T47D (cell line): ENCODE measurements at regions not wholly inside any gene's neighbourhood (a gene's known extent, or its start where the extent isn't known, plus 50 kb on each side); places are given as distances from the start of the nearest gene placed in this dataset.
A peak's percentile ranks its signal among the peaks of the same experiment; 100 is the strongest.
"Not testable (repeated sequence)": the region's sequence is repeated elsewhere in the genome, so short reads cannot be mapped to it uniquely, and the experiment has no call there.

Experiments
- DNase-seq, 2 experiments: peaks; one replicate each; pipeline versions ENCODE4 v3.0.0 to v3.0.0-alpha.2; 2011 to 2012; ENCODE audit warnings: low read depth in 1 of 2, low spot score in 1 of 2
- JUND ChIP-seq: IDR thresholded peaks from 2 replicates; pipeline ENCODE4 v1.6.1; 2012; ENCODE audit warnings: low read depth
- in situ Hi-C: cut with HindIII; loops from 2 replicates; pipeline ENCODE4 v1.10.0; 2016; ENCODE audit warnings: low sequenced_read_pairs, low pct_unique_long_range_greater_than_20kb

DNA sequence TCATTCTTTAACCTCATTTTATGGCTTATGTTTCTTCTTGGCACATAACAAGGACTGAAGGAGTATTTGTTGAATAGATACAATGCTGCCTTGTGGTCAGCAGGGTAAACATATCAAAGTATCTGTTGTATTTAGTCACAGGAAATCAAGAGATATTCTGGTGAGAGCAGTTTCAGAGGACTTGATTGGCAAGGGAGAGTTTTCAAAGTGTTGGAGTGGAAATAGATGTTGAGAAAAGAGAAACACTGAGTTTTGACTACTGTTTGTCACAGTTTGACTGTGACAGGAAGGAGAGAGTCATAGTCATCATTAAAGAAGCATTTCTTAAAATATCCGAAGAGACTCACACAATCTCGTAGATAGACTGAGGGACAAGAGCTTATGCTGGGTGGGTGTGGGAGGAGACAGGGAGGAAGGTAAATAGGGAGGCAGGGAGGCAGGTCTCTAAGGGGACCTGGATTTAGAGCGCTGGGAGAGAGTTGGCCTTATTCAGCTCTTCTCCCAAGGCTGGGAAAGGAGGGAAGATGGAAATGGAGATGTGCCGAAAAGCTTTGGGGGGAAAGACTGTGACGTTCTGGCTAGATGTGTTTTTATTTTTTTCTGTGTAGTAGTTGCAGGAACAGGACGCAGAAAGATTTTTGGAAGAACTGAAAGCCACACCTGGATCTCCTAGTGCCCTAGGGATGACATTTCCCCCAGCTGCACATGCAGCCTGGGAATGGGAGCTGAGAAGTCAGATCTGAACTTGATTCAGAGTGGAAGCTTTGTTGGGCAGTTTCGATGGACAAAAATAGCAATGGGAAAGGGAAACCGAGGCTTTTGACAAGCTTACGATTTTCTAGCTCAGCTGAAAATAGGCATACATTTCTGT is 65.0 kb upstream of the IFNGR1 start:
- DNase-seq, result no peak
- in situ Hi-C loops, result no loop called here
- TF ChIP-seq JUND, result no peak

DNA sequence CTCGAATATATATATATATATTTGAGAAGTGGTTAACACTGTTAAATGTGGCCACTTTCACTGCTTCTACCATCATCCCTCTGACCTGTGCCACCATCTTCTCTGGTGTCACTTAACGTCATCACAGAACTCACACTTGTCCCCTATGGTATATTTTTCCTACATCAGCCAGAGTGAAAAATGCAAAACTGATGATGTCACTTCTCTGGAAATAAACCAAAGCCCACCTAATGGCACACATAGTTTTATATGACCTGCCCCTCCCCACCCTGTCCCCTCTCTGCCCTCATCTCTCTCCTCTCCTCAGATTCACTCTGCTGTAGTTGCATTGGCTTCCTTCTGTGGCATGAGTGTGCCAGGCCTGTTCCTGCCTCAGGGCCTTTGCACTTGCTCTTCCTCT is 63.9 kb upstream of the IFNGR1 start:
- TF ChIP-seq JUND, result no peak
- in situ Hi-C loops, result no loop called here

DNA sequence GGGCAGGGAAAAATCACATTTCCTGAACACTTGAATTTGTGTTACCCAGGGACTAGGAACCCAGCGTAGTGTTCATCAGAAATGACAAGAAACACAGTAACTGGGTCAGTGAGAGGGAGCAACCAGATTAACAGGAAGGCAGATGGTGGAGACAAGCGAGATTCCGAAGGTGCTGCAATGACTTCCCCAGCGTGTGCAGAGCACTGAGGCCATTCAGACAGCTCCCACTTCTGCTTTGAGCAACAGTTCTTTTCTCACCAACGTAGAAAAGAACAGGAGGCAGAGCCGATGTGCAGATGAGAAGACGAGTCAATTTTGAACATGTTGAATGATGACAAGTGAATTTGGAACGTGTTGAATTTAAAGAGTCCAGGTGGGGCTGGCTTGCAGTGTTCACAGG is 63.1 kb upstream of the IFNGR1 start:
- in situ Hi-C loops, result no loop called here
- DNase-seq, result no peak
- TF ChIP-seq JUND, result no peak

More for the DNA sequence above, 63.9 kb upstream of the IFNGR1 start:
- no peak for DNase-seq

DNA sequence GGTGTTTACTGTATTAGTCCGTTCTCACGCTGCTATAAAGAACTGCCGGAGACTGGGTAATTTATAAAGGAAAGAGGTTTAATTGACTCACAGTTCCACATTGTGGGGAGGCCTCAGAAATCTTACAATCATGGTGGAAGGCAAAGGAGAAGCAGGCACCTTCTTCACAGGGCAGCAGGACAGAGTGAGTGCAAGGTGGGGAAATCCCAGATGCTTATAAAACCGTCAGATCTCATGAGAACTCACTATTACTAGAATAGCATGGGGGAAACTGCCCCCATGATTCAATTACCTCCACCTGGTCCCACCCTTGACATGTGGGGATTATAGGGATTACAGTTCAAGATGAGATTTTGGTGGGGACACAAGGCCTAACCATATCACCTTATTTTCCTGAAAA is 60.1 kb upstream of the IFNGR1 start:
- in situ Hi-C loops, DNase-seq: not testable (repeated sequence)

DNA sequence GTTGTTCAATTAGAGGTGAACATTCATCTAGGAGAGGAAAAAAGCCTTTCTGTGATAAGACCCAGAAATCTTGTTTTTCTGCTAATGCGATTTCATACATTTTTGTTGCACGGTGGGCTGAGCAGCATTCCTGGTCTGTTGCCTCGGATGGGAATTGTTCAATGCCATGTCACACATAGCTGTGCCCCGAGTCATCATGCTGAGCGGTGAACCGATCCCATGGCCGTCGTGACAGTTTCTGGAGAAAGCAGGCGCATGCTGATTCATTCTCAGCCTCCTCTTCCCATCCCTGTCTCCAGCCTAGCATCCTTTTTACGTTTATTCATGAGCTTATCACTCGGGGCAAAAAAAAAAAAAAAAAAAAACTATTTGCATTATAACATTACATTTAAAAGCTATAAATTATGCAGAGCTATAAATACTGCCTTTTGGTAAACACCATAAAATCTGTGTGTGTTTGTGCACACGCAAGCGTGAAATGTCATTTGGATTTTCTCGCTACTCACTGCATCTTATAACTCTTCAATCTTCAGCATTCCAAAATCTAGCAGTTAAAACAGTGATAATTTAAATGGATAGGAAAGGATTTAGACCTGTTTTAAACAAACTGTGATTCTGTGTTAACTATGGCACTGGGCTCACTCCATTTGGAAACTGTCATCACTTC is 58.9 kb upstream of the IFNGR1 start:
- no peak for DNase-seq
- in situ Hi-C loops, result no loop called here
- no peak for TF ChIP-seq JUND

DNA sequence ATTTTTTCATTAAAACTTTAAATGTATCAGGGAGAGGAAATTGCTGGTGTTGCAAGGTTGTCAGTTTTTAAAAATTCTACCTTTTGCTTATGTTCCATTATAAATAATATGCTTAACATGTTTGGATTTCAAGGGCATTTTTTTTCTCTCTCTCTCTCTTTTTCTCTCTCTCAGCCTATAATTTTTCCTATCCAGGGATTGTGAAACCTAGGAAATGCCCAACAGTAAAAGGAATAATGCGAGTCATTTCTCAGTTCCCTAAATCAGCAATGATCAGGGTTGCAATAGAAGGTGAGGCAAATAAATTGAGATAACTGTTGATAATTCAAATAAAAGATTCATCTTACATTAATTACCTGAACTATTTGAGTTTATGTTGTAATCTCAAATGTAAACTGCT is 53.2 kb upstream of the IFNGR1 start:
- no peak for DNase-seq
- TF ChIP-seq JUND, result no peak
- in situ Hi-C loops, result no loop called here

DNA sequence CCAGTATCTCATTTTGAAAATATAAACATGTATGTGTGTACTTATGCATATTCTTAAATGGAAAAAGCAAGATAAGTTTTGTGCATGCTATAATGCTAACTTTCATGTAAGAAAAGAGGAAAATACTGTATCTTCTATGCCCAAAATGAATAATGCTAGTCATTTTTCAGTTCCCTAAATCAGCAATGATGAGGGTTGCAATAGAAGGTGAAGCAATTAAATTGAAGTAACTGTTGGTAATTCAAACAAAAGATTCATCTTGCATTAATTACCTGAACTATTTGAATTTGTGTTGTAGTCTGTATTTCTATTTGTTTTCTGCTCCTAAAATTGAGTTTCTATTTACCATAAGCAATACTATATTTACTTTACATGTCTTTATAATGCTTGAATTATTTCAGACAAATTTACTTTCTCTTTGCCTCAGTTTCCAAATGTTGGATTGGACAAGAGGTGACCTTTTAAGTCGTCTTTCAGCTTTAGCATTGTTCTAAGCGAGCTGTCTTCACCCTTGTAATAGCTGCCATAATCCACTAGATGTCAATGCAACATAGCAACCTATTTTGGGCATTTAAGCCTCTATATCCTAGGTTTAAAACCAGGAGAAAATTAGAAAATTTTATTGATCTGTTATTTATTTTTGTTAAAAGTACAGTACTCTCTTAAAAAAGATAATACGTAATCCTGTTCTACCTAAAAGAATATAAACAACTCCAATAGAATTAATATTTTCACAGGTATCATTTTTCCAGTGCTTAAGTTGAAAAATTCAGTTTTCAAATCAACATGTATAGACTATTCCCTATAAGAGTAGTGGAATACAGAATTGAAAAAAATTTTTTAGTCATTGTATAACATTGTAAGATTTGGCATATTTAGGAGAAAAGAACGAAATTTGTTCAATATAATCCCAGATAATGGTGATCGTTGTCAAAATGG is 52.3 kb upstream of the IFNGR1 start:
- DNase-seq, result peak; percentile 5 to 60
- no peak for TF ChIP-seq JUND
- in situ Hi-C loops, result no loop called here

DNA sequence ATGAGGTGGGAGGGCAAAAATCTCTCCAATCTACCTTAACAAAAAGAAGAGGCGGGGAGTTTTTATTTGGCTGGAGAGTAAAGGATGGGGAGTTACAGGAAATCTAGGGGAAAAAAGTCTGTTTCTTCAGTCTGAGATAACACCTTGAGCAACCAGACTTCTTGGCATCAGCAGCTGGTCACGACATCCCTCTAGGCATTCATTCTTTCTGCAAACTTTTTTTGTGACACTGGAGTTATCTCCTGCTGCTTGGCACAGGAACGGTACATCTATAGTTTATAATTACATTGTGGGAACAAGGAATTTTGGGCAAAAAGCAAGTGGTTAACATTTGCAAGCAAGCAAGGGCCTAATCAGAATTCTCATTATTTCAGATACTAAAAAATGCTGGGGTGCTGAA is 50.6 kb upstream of the IFNGR1 start:
- in situ Hi-C loops, result no loop called here
- no peak for DNase-seq
- no peak for TF ChIP-seq JUND

DNA sequence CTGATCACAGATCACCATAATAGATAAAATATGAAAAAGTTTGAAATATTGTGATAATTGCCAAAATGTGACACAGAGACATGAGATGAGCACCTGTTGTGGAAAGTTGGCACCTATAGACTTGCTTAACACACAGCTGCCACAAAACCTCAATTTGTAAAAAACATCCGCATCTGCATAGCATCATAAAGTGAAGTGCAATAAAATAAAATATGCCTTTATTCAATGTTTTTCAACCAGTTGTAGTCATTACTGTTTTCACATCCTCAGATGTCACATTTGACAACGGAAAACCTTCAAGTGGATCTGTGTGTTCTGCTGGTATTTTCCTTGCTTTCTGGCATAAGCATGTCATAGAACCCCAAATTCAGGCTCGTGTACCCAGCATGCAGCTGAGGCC is 50.2 kb upstream of the IFNGR1 start:
- in situ Hi-C loops, result no loop called here
- TF ChIP-seq JUND, result no peak
- no peak for DNase-seq
